Mesendoderm (in vitro differentiated cells): ENCODE measurements at regions not wholly inside any gene's neighbourhood (a gene's known extent, or its start where the extent isn't known, plus 50 kb on each side); places are given as distances from the start of the nearest gene placed in this dataset.
A peak's percentile ranks its signal among the peaks of the same experiment; 100 is the strongest.

ENCODE experiments used
- DNase-seq: peaks from one replicate; pipeline ENCODE4 v3.0.0; 2013
- H2AK5ac ChIP-seq: 2 replicates; pipeline ENCODE4 v1.6.1; 2013; ENCODE audit warnings: low read length, inconsistent platforms
- H2BK120ac ChIP-seq: 2 replicates; pipeline ENCODE4 v1.6.1; 2013; ENCODE audit warnings: low read depth, mild to moderate bottlenecking, low read length, moderate library complexity, mixed read lengths
- H2BK15ac ChIP-seq: replicated peaks from 2 replicates; pipeline ENCODE4 v1.6.1; 2013; ENCODE audit warnings: low read depth, mild to moderate bottlenecking, moderate library complexity
- H2BK5ac ChIP-seq: 2 replicates; pipeline ENCODE4 v1.6.1; 2013; ENCODE audit warnings: low read length, inconsistent platforms
- H3K18ac ChIP-seq: 2 replicates; pipeline ENCODE4 v1.6.1; 2013; ENCODE audit warnings: mild to moderate bottlenecking, low read length, mixed read lengths
- H3K23ac ChIP-seq: one replicate; pipeline ENCODE4 v1.6.1; 2013; ENCODE audit warnings: low read length
- H3K27ac ChIP-seq: 2 replicates; pipeline ENCODE4 v1.5.1; 2013; ENCODE audit warnings: low read depth, mild to moderate bottlenecking, inconsistent platforms, low read length, moderate library complexity
- H3K27me3 ChIP-seq: 2 replicates; pipeline ENCODE4 v1.6.1; 2013; ENCODE audit warnings: low read length, control low read depth, mild to moderate bottlenecking, inconsistent platforms; ENCODE audit not compliant: insufficient read depth, poor library complexity
- H3K36me3 ChIP-seq: 2 replicates; pipeline ENCODE4 v1.6.1; 2013; ENCODE audit warnings: low read length, inconsistent platforms; ENCODE audit not compliant: control insufficient read depth, insufficient read depth
- H3K4ac ChIP-seq: one replicate; pipeline ENCODE4 v1.6.1; 2013; ENCODE audit warnings: low read depth, mild to moderate bottlenecking, low read length, moderate library complexity
- H3K4me1 ChIP-seq: 2 replicates; pipeline ENCODE4 v1.6.1; 2013; ENCODE audit warnings: low read depth, low read length, inconsistent platforms; ENCODE audit not compliant: control insufficient read depth
- H3K4me2 ChIP-seq: 2 replicates; pipeline ENCODE4 v1.6.1; 2013; ENCODE audit warnings: low read length
- H3K4me3 ChIP-seq: 2 replicates; pipeline ENCODE4 v1.5.1; 2013; ENCODE audit warnings: mild to moderate bottlenecking, low read length
- H3K56ac ChIP-seq: one replicate; pipeline ENCODE4 v1.6.1; 2013; ENCODE audit warnings: low read length
- H3K79me1 ChIP-seq: 2 replicates; pipeline ENCODE4 v1.6.1; 2013; ENCODE audit warnings: low read length, inconsistent platforms
- H3K79me2 ChIP-seq: 2 replicates; pipeline ENCODE4 v1.6.1; 2013; ENCODE audit warnings: mild to moderate bottlenecking, low read length; ENCODE audit not compliant: control insufficient read depth, insufficient read depth
- H3K9ac ChIP-seq: 2 replicates; pipeline ENCODE4 v1.6.1; 2013; ENCODE audit warnings: low read length, inconsistent platforms
- H4K5ac ChIP-seq: one replicate; pipeline ENCODE4 v1.6.1; 2013; ENCODE audit warnings: low read length
- H4K8ac ChIP-seq: one replicate; pipeline ENCODE4 v1.6.1; 2013; ENCODE audit warnings: low read depth, mild to moderate bottlenecking, control low read depth, low read length, moderate library complexity
- WGBS: extraction: QIAGEN DNeasy Blood & Tissue Kit; methylation state at CpG from one replicate; pipeline ENCODE4 v1.1.7; 2013; ENCODE audit warnings: low lambda C conversion rate, missing lambda C conversion rate; ENCODE audit not compliant: insufficient coverage; ENCODE audit errors: extremely low coverage; 5-methylcytosine and 5-hydroxymethylcytosine counted together

- Histone ChIP-seq H3K56ac (no peak overlapping the region), H3K27ac (no peak overlapping the region), H3K18ac (no peak overlapping the region), H3K79me2 (no peaks in the 10 kb centered on the region), H3K4me1 (no peaks in the 10 kb centered on the region), H3K23ac (no peak overlapping the region), H2BK15ac (no peak overlapping the region), H4K5ac (no peak overlapping the region), H4K8ac (no peak overlapping the region), H2AK5ac (no peak overlapping the region), H3K4me3 (no peak overlapping the region), H3K4me2 (no peak overlapping the region), H2BK120ac (no peak overlapping the region), H3K27me3 (no peaks in the 10 kb centered on the region), H2BK5ac (no peak overlapping the region), H3K9ac (no peak overlapping the region), H3K4ac (no peak overlapping the region), H3K79me1 (no peaks in the 10 kb centered on the region), H3K36me3 (no peaks in the 10 kb centered on the region)
- no CpG with 5 or more reads among the region's 1 CpG for WGBS
- DNase-seq = no peak
These were observed 147.7 kb downstream of the GASK1B start for GRCh38 chr4:158025131-158025530.

GRCh38 chr4:158020734-158021346 is 152.0 kb downstream of the GASK1B start:
- Histone ChIP-seq H3K79me1 (no peaks in the 10 kb centered on the region), H4K8ac (no peak overlapping the region), H3K9ac (no peak overlapping the region), H4K5ac (no peak overlapping the region), H3K27me3 (no peaks in the 10 kb centered on the region), H2BK5ac (no peak overlapping the region), H3K4ac (no peak overlapping the region), H2BK15ac (peak overlapping the region; percentile 92), H3K4me3 (no peak overlapping the region), H2AK5ac (no peak overlapping the region), H3K56ac (no peak overlapping the region), H3K27ac (no peak overlapping the region), H3K23ac (no peak overlapping the region), H3K4me2 (no peak overlapping the region), H3K4me1 (no peaks in the 10 kb centered on the region), H3K36me3 (no peaks in the 10 kb centered on the region), H2BK120ac (no peak overlapping the region), H3K79me2 (no peaks in the 10 kb centered on the region), H3K18ac (no peak overlapping the region)
- WGBS = no CpG with 5 or more reads among the region's 5 CpGs
- peak; percentile 62 for DNase-seq

DNA sequence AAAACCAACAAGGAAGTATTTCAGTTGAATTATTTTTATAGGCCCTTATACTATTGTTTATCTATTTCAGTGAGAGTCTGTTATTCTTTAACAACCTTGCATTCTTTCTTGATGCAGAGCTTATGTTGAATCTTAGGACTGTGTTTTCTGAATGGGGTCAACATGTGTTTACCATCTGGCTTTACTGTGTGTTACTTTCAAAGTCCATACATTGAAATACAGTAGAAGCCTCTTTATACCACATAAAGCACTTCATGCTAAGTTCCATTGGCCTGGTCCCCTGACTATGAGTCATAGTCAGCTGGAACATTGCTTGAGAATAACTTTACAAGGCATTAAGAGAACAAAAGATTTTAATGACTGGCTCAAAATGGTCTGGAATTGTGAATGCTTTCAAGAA is 152.6 kb downstream of the GASK1B start:
- Histone ChIP-seq H3K4ac (no peak overlapping the region), H4K5ac (no peak overlapping the region), H3K4me2 (no peak overlapping the region), H3K27me3 (no peaks in the 10 kb centered on the region), H3K36me3 (no peaks in the 10 kb centered on the region), H3K56ac (no peak overlapping the region), H3K79me2 (no peaks in the 10 kb centered on the region), H3K18ac (no peak overlapping the region), H3K27ac (no peak overlapping the region), H4K8ac (no peak overlapping the region), H3K9ac (no peak overlapping the region), H2BK120ac (no peak overlapping the region), H3K79me1 (no peaks in the 10 kb centered on the region), H3K4me3 (no peak overlapping the region), H2BK5ac (no peak overlapping the region), H2AK5ac (no peak overlapping the region), H3K23ac (no peak overlapping the region), H3K4me1 (no peaks in the 10 kb centered on the region), H2BK15ac (no peak overlapping the region)
- DNase-seq = peak; percentile 56

- Histone ChIP-seq H2BK15ac (no peak overlapping the region), H2AK5ac (no peak overlapping the region), H3K36me3 (no peaks in the 10 kb centered on the region), H2BK5ac (no peak overlapping the region), H3K4me1 (no peaks in the 10 kb centered on the region), H3K23ac (no peak overlapping the region), H4K8ac (no peak overlapping the region), H3K79me1 (no peaks in the 10 kb centered on the region), H4K5ac (no peak overlapping the region), H3K27me3 (no peaks in the 10 kb centered on the region), H2BK120ac (no peak overlapping the region), H3K4me3 (no peak overlapping the region), H3K56ac (no peak overlapping the region), H3K18ac (no peak overlapping the region), H3K9ac (no peak overlapping the region), H3K27ac (no peak overlapping the region), H3K4me2 (no peak overlapping the region), H3K79me2 (no peaks in the 10 kb centered on the region), H3K4ac (no peak overlapping the region)
- no peak for DNase-seq
- no CpG with 5 or more reads among the region's 1 CpG for WGBS
These were observed 154.0 kb downstream of the GASK1B start for GRCh38 chr4:158018831-158019230.

- Histone ChIP-seq H3K36me3 (no peaks in the 10 kb centered on the region), H3K4ac (no peak overlapping the region), H2BK120ac (no peak overlapping the region), H3K18ac (no peak overlapping the region), H2BK5ac (no peak overlapping the region), H3K27ac (no peak overlapping the region), H4K8ac (no peak overlapping the region), H3K4me3 (no peak overlapping the region), H4K5ac (no peak overlapping the region), H3K4me2 (no peak overlapping the region), H3K79me2 (no peaks in the 10 kb centered on the region), H2BK15ac (no peak overlapping the region), H2AK5ac (no peak overlapping the region), H3K4me1 (no peaks in the 10 kb centered on the region), H3K23ac (no peak overlapping the region), H3K79me1 (no peaks in the 10 kb centered on the region), H3K9ac (no peak overlapping the region), H3K56ac (no peak overlapping the region), H3K27me3 (no peaks in the 10 kb centered on the region)
- no CpG with 5 or more reads among the region's 1 CpG for WGBS
- DNase-seq = no peak
These were observed 154.5 kb downstream of the GASK1B start for GRCh38 chr4:158018221-158018830.

GRCh38 chr4:158016511-158016910 is 156.3 kb downstream of the GASK1B start:
- Histone ChIP-seq H3K4me3 (no peak overlapping the region), H2BK15ac (no peak overlapping the region), H3K4me2 (no peak overlapping the region), H3K18ac (no peak overlapping the region), H3K27me3 (no peaks in the 10 kb centered on the region), H3K79me1 (no peaks in the 10 kb centered on the region), H3K4ac (no peak overlapping the region), H3K56ac (no peak overlapping the region), H3K79me2 (no peaks in the 10 kb centered on the region), H3K36me3 (no peaks in the 10 kb centered on the region), H3K23ac (no peak overlapping the region), H4K8ac (no peak overlapping the region), H4K5ac (no peak overlapping the region), H3K27ac (no peak overlapping the region), H3K4me1 (no peaks in the 10 kb centered on the region), H2AK5ac (no peak overlapping the region), H3K9ac (no peak overlapping the region), H2BK120ac (no peak overlapping the region), H2BK5ac (no peak overlapping the region)
- DNase-seq = no peak
- no CpG with 5 or more reads among the region's 1 CpG for WGBS
